K562 (cell line): ENCODE measurements at regions not wholly inside any gene's neighbourhood (a gene's known extent, or its start where the extent isn't known, plus 50 kb on each side); places are given as distances from the start of the nearest gene placed in this dataset.
A peak's percentile ranks its signal among the peaks of the same experiment; 100 is the strongest.

Source experiments
- ATAC-seq: fragments of 200-7000 bp; cut with Tn5 transposase; 3 replicates; pipeline ENCODE4 v1.9.1; 2020; ENCODE audit warnings: moderate library complexity
- BruUV-seq: library from RNA; stranded (reverse); fragments of 400-500 nt; replicated peaks from 2 replicates; lab custom pipeline; 2021; lab: Mats Ljungman, UMichigan
- CTCF ChIA-PET: fragments of 300-600 bp; formaldehyde crosslinking; extraction: SDS; loops from one replicate; lab custom pipeline; 2021; ENCODE audit warnings: low intra/inter-chr PET ratio; lab: Yijun Ruan, JAX
- POLR2A ChIA-PET: fragments of 300-600, 350-650 bp; sonication (Branson Sonifier 250); formaldehyde crosslinking; extraction: SDS; loops from one replicate; lab custom pipeline; 2021; ENCODE audit warnings: antibody characterized with exemption, inconsistent platforms; lab: Yijun Ruan, JAX
- DNase-seq, 4 experiments: peaks; one replicate each; pipeline versions ENCODE4 v3.0.0 to v3.0.0-alpha.2; 2011 to 2018; ENCODE audit warnings: low spot score in 3 of 4, mixed read lengths in 3 of 4; ENCODE audit errors: extremely low read depth in 1 of 4
- FAIRE-seq: peaks from 2 replicates; lab custom pipeline; 2011; peaks lifted over from hg19 to GRCh38; lab: Jason Lieb, UNC
- H2AFZ ChIP-seq: 2 replicates; pipeline ENCODE4 v1.6.0; 2011; ENCODE audit warnings: low read depth, low read length, control low read depth, inconsistent platforms
- H3K27ac ChIP-seq: fragments of 200-600 bp; 3 replicates; pipeline ENCODE4 v1.8.0; 2011; ENCODE audit warnings: low read depth, mild to moderate bottlenecking, control low read depth, inconsistent platforms, low read length, moderate library complexity, mixed read lengths; ENCODE audit errors: extremely low read depth
- H3K27me3 ChIP-seq, 2 experiments: fragments of 300-600 bp in 1 of 2; 2 replicates in 1 of 2; 3 replicates in 1 of 2; pipeline versions ENCODE4 v1.6.0 to v1.8.0; 2011; ENCODE audit warnings: inconsistent platforms in 2 of 2, low read length in 2 of 2, mild to moderate bottlenecking in 1 of 2, mixed read lengths in 1 of 2, moderate library complexity in 1 of 2; ENCODE audit not compliant: control insufficient read depth in 2 of 2, insufficient read depth in 2 of 2
- H3K36me3 ChIP-seq: fragments of 300-600 bp; 3 replicates; pipeline ENCODE4 v1.8.0; 2011; ENCODE audit warnings: mild to moderate bottlenecking, low read length, inconsistent platforms; ENCODE audit not compliant: control insufficient read depth, insufficient read depth
- H3K4me1 ChIP-seq, 2 experiments: fragments of 200-600 bp in 1 of 2; replicated peaks in 1 of 2; 2 replicates in 1 of 2; 3 replicates in 1 of 2; pipeline versions ENCODE4 v1.5.1 to v1.8.0; 2011; ENCODE audit warnings: inconsistent platforms in 2 of 2, low read length in 2 of 2, mild to moderate bottlenecking in 1 of 2, mixed read lengths in 1 of 2, moderate library complexity in 1 of 2; ENCODE audit not compliant: control insufficient read depth in 2 of 2, insufficient read depth in 2 of 2
- H3K4me2 ChIP-seq: 2 replicates; pipeline ENCODE4 v1.6.1; 2011; ENCODE audit warnings: low read length, control low read depth, inconsistent platforms, mixed read lengths; ENCODE audit not compliant: insufficient read depth
- H3K4me3 ChIP-seq: fragments of 200-600 bp; sonication (generic), shearing (Covaris generic); 2 replicates; pipeline ENCODE4 v1.5.1; 2016; ENCODE audit warnings: control low read depth, inconsistent platforms
- H3K79me2 ChIP-seq: fragments of 200-600 bp; 3 replicates; pipeline ENCODE4 v1.8.0; 2011; ENCODE audit warnings: low read length, inconsistent platforms; ENCODE audit not compliant: control insufficient read depth, insufficient read depth
- H3K9ac ChIP-seq, 2 experiments: 2 replicates each; pipeline versions ENCODE4 v1.6.0 to v1.6.1; 2011; ENCODE audit warnings: low read depth in 2 of 2, low read length in 2 of 2, control low read depth in 1 of 2, inconsistent platforms in 1 of 2, mild to moderate bottlenecking in 1 of 2, mixed read lengths in 1 of 2; ENCODE audit not compliant: insufficient read depth in 1 of 2
- H3K9me1 ChIP-seq: one replicate; pipeline ENCODE4 v1.6.0; 2011; ENCODE audit warnings: inconsistent platforms, mild to moderate bottlenecking, low read length, moderate library complexity; ENCODE audit not compliant: control insufficient read depth, insufficient read depth
- H3K9me3 ChIP-seq: replicated peaks from 2 replicates; pipeline ENCODE4 v1.5.1; 2011; ENCODE audit warnings: low read depth, low read length, inconsistent platforms; ENCODE audit not compliant: control insufficient read depth, insufficient read depth
- H4K20me1 ChIP-seq: replicated peaks from 2 replicates; pipeline ENCODE4 v1.6.1; 2011; ENCODE audit warnings: low read length, inconsistent platforms, mixed read lengths; ENCODE audit not compliant: control insufficient read depth, insufficient read depth
- CREB3L1 ChIP-seq: fragments of 450-650 bp; IDR thresholded peaks from 2 replicates; pipeline ENCODE4 v1.6.1; 2014; ENCODE audit warnings: low read depth, mild to moderate bottlenecking, moderate library complexity, borderline replicate concordance
- FOXK1 ChIP-seq: sonication (generic); formaldehyde crosslinking; IDR thresholded peaks from 2 replicates; pipeline ENCODE4 v1.8.0; 2022; ENCODE audit warnings: missing genetic modification reagents, mild to moderate bottlenecking, borderline replicate concordance
- SMAD2 ChIP-seq: fragments of 150-350 bp; IDR thresholded peaks from 2 replicates; pipeline ENCODE4 v1.6.1; 2014; ENCODE audit warnings: low read depth, mild to moderate bottlenecking, low read length
- STAT6 ChIP-seq: sonication (generic); formaldehyde crosslinking; IDR thresholded peaks from 2 replicates; pipeline ENCODE4 v1.8.1; 2023; ENCODE audit warnings: mild to moderate bottlenecking, missing genetic modification reagents
- THRA ChIP-seq: fragments of 450-650 bp; IDR thresholded peaks from 2 replicates; pipeline ENCODE4 v1.6.1; 2017; ENCODE audit warnings: mild to moderate bottlenecking, moderate library complexity
- WGBS: fragments of 100-300 bp; shearing (Covaris generic); methylation state at CpG from one replicate; pipeline ENCODE4 v1.1.6; 2016; ENCODE audit warnings: low coverage, mixed read lengths; ENCODE audit not compliant: insufficient coverage; ENCODE audit errors: missing lambda C conversion rate; 5-methylcytosine and 5-hydroxymethylcytosine counted together
- in situ Hi-C: fragments of 300-500 bp; cut with MboI; formaldehyde crosslinking; loops from 4 replicates; pipeline ENCODE4 v1.15.0; 2018; ENCODE audit warnings: inconsistent platforms, mixed read lengths
- intact Hi-C: fragments of 100-400 bp; cut with micrococcal nuclease; formaldehyde crosslinking; loops from 2 replicates; pipeline ENCODE4 v1.14.2; 2022
- TF ChIP-seq, protein P1 (sequence below): fragments of 450-650 bp; IDR thresholded peaks from 2 replicates; pipeline ENCODE4 v1.6.1; 2017; ENCODE audit warnings: antibody characterized with exemption, mild to moderate bottlenecking

GRCh38 chr22:22953791-22954190 lies 66.2 kb downstream of the IGLL5 start:
- ChIA-PET POLR2A (interaction anchor here (0.6 to 2.8 kb wide), 15 partner anchors 12 to 850 kb away, joined by 3 to 17 read pairs (median 4); no protein-coding TSS in a partner anchor), CTCF (interaction anchor here (0.7 to 11.0 kb wide), 18 partner anchors 11 to 531 kb away, joined by 3 to 549 read pairs (median 17); no protein-coding TSS in a partner anchor)
- 1% methylated on average over 5 of the region's 5 CpGs for WGBS
- Histone ChIP-seq H2AFZ (no peak overlapping the region), H3K4me3 (no peak overlapping the region), H3K27ac (no peak overlapping the region), H3K79me2 (no peaks in the 10 kb centered on the region), H3K9ac (no peak overlapping the region), H3K4me2 (no peak overlapping the region), H3K4me1 (no peaks in the 10 kb centered on the region), H4K20me1 (peaks cover 37% of the 10 kb centered on the region), H3K36me3 (no peaks in the 10 kb centered on the region), H3K27me3 (peaks cover 6 to 27% of the 10 kb centered on the region in 2 experiments; a peak in 3 of 5 replicates), H3K9me1 (no peaks in the 10 kb centered on the region), H3K9me3 (no peaks in the 10 kb centered on the region)
- FAIRE-seq (no peak), DNase-seq (no peak), ATAC-seq (no peak)
- intact Hi-C loops, result no loop called here
- peak; percentile 35; the same call in 1 of the 2 replicates for TF ChIP-seq STAT6
- TF ChIP-seq FOXK1 (CRISPR knock-in tag), result no peak
- TF ChIP-seq, protein P1, sequence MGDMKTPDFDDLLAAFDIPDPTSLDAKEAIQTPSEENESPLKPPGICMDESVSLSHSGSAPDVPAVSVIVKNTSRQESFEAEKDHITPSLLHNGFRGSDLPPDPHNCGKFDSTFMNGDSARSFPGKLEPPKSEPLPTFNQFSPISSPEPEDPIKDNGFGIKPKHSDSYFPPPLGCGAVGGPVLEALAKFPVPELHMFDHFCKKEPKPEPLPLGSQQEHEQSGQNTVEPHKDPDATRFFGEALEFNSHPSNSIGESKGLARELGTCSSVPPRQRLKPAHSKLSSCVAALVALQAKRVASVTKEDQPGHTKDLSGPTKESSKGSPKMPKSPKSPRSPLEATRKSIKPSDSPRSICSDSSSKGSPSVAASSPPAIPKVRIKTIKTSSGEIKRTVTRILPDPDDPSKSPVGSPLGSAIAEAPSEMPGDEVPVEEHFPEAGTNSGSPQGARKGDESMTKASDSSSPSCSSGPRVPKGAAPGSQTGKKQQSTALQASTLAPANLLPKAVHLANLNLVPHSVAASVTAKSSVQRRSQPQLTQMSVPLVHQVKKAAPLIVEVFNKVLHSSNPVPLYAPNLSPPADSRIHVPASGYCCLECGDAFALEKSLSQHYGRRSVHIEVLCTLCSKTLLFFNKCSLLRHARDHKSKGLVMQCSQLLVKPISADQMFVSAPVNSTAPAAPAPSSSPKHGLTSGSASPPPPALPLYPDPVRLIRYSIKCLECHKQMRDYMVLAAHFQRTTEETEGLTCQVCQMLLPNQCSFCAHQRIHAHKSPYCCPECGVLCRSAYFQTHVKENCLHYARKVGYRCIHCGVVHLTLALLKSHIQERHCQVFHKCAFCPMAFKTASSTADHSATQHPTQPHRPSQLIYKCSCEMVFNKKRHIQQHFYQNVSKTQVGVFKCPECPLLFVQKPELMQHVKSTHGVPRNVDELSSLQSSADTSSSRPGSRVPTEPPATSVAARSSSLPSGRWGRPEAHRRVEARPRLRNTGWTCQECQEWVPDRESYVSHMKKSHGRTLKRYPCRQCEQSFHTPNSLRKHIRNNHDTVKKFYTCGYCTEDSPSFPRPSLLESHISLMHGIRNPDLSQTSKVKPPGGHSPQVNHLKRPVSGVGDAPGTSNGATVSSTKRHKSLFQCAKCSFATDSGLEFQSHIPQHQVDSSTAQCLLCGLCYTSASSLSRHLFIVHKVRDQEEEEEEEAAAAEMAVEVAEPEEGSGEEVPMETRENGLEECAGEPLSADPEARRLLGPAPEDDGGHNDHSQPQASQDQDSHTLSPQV, result no peak
- TF ChIP-seq SMAD2, result no peak
- TF ChIP-seq CREB3L1, result no peak
- no peak for TF ChIP-seq THRA
- no TSS peak for BruUV-seq
- in situ Hi-C loops, result loop anchor here (5.0 to 25.0 kb wide), 3 partner anchors 434 to 634 kb away; partner anchors contain the start of gene IGLL1
